ENCODE measurements at regions not wholly inside any gene's neighbourhood (a gene's known extent, or its start where the extent isn't known, plus 50 kb on each side); places are given as distances from the start of the nearest gene placed in this dataset.
"Not testable (repeated sequence)": the region's sequence is repeated elsewhere in the genome, so short reads cannot be mapped to it uniquely, and the experiment has no call there.

- TF ChIP-seq EZH2 (IDR thresholded peaks at IDR 0.05; ENCODE audit: insufficient read depth, low read length); CTCF (IDR thresholded peaks at IDR 0.05; ENCODE audit: insufficient read depth, low read depth, low read length): not testable (repeated sequence)
Observed at GRCh38 chr1:96617375-96617774, 104.2 kb upstream of the PTBP2 start.

All from astrocyte (in vitro differentiated cells and primary cell).